IPS DF 6.9 (cell line): ENCODE measurements at regions not wholly inside any gene's neighbourhood (a gene's known extent, or its start where the extent isn't known, plus 50 kb on each side); places are given as distances from the start of the nearest gene placed in this dataset.

Experiments used
- DNase-seq: peaks from one replicate; pipeline ENCODE4 v3.0.0-alpha.2; 2013; ENCODE audit warnings: low read depth, low spot score
- H3K27ac ChIP-seq: one replicate; pipeline ENCODE4 v1.5.1; 2013; ENCODE audit warnings: low read length, control low read depth
- H3K27me3 ChIP-seq: 2 replicates; pipeline ENCODE4 v1.6.1; 2013; ENCODE audit warnings: mild to moderate bottlenecking, low read length; ENCODE audit not compliant: control insufficient read depth, insufficient read depth
- H3K36me3 ChIP-seq: 2 replicates; pipeline ENCODE4 v1.6.1; 2013; ENCODE audit warnings: low read length; ENCODE audit not compliant: control insufficient read depth, insufficient read depth
- H3K4me1 ChIP-seq: 2 replicates; pipeline ENCODE4 v1.6.1; 2013; ENCODE audit warnings: low read length; ENCODE audit not compliant: control insufficient read depth, insufficient read depth
- H3K4me3 ChIP-seq: 2 replicates; pipeline ENCODE4 v1.5.1; 2013; ENCODE audit warnings: mild to moderate bottlenecking, low read length
- H3K9me3 ChIP-seq: 2 replicates; pipeline ENCODE4 v1.6.1; 2013; ENCODE audit warnings: low read length, inconsistent platforms; ENCODE audit not compliant: control insufficient read depth, insufficient read depth
- WGBS: extraction: QIAGEN DNeasy Blood & Tissue Kit; methylation state at CpG from one replicate; pipeline ENCODE4 v1.1.7; 2013; ENCODE audit warnings: mixed read lengths, missing lambda C conversion rate; ENCODE audit not compliant: insufficient read length, insufficient coverage; 5-methylcytosine and 5-hydroxymethylcytosine counted together

DNA sequence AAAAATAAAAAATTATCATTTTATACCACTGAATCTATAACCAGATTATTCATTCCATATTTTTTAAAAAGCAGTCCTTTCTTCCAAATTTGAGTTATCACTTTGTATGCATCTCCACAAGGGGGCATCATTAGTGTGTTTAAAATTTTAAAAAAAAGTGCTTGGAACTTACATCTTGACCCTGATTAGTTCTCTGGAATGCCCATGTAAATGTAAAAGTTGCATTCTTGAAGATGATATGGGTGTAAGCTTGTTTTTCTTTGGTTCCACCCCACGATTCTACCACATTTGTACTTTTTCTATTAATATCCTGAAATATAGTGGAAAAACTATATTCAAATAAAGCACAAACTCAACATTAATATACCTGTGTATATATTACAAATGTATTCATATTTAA is 144.9 kb downstream of the ELAPOR2 start:
- no peak overlapping the region for H3K27ac ChIP-seq
- no CpG with 5 or more reads among the region's 1 CpG for WGBS
- DNase-seq: no peak

More for the DNA sequence above, 144.9 kb downstream of the ELAPOR2 start:
- no peaks in the 10 kb centered on the region for H3K27me3 ChIP-seq
- no peaks in the 10 kb centered on the region for H3K4me1 ChIP-seq
- H3K4me3 ChIP-seq: no peak overlapping the region
- no peaks in the 10 kb centered on the region for H3K9me3 ChIP-seq
- H3K36me3 ChIP-seq: no peaks in the 10 kb centered on the region
